Gastroesophageal sphincter (tissue), 4 donors: ENCODE measurements at regions not wholly inside any gene's neighbourhood (a gene's known extent, or its start where the extent isn't known, plus 50 kb on each side); places are given as distances from the start of the nearest gene placed in this dataset.

Source experiments
- ATAC-seq: fragments of 150-250 bp; one replicate; pipeline ENCODE4 v1.9.1; 2016; ENCODE audit warnings: mild to moderate bottlenecking, moderate library complexity
- H3K27ac ChIP-seq, 4 donors: fragments of 200-600 bp; sonication (generic) in 3 of 4; 1 replicate in 3 of 4; 2 replicates in 1 of 4; pipeline ENCODE4 v1.5.1; 2016 to 2019
- H3K27me3 ChIP-seq: fragments of 200-600 bp; sonication (generic); one replicate; pipeline ENCODE4 v1.5.1; 2019
- H3K36me3 ChIP-seq, 2 donors: fragments of 200-600 bp; sonication (generic); one replicate each; pipeline ENCODE4 v1.5.1; 2019; ENCODE audit warnings: control low read depth in 1 of 2
- H3K4me1 ChIP-seq, 3 donors: fragments of 200-600 bp; sonication (generic); 1 replicate in 2 of 3; 2 replicates in 1 of 3; pipeline ENCODE4 v1.5.1; 2016 to 2019; ENCODE audit warnings: control low read depth in 2 of 3
- H3K4me3 ChIP-seq, 2 donors: fragments of 200-600 bp; sonication (generic); one replicate each; pipeline ENCODE4 v1.5.1; 2019; ENCODE audit warnings: mild to moderate bottlenecking in 1 of 2, moderate library complexity in 1 of 2
- H3K9me3 ChIP-seq, 3 donors: fragments of 200-600 bp; sonication (generic); one replicate each; pipeline ENCODE4 v1.5.1; 2017 to 2019; ENCODE audit warnings: control low read depth in 2 of 3
- EP300 ChIP-seq: sonication (generic); formaldehyde crosslinking; IDR thresholded peaks from one replicate; pipeline ENCODE4 v1.6.1; 2017; ENCODE audit warnings: antibody characterized with exemption, mild to moderate bottlenecking
- POLR2A ChIP-seq, 2 donors: fragments of 450-650 bp; IDR thresholded peaks; one replicate each; pipeline ENCODE4 v1.6.1; 2017; ENCODE audit warnings: antibody characterized with exemption in 2 of 2, mild to moderate bottlenecking in 2 of 2, moderate library complexity in 1 of 2
- POLR2AphosphoS5 ChIP-seq: sonication (generic); formaldehyde crosslinking; IDR thresholded peaks from one replicate; pipeline ENCODE4 v1.6.1; 2017; ENCODE audit warnings: antibody characterized with exemption
- WGBS, 2 donors: methylation state at CpG; one replicate each; pipeline ENCODE4 v1.1.5; 2018; ENCODE audit warnings: low coverage in 1 of 2; 5-methylcytosine and 5-hydroxymethylcytosine counted together
- TF ChIP-seq, protein P1 (sequence below), 4 experiments: fragments of 200-600 bp in 2 of 4; fragments of 450-650 bp in 2 of 4; sonication (generic) in 1 of 4; IDR thresholded peaks; one replicate each; pipeline ENCODE4 v1.5.1; 2017 to 2019; ENCODE audit warnings: antibody characterized with exemption in 4 of 4, mild to moderate bottlenecking in 2 of 4, moderate library complexity in 2 of 4

DNA sequence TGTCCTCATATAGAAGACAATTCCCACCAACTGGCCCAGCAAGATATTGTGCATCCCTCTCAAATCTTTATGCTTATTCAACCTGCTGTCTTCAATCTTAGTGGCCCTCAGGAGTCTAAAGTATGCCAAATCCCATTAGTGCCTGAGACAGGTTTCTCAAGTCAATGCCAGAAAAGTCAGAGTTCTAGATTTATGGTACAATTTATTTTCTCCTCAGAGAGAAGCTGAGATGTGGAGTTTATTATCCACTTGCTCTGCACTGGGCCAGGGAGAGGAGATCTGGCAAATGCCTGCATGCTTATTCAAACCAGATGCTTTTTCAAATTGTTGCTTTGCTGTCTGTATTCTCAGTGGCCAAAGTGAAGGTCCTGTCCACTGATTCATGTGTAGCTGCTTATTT lies 825.2 kb downstream of the METTL4 start:
- TF ChIP-seq POLR2A (IDR thresholded peaks at IDR 0.05) (no peak), EP300 (no peak), POLR2AphosphoS5 (no peak)
- TF ChIP-seq, protein P1, sequence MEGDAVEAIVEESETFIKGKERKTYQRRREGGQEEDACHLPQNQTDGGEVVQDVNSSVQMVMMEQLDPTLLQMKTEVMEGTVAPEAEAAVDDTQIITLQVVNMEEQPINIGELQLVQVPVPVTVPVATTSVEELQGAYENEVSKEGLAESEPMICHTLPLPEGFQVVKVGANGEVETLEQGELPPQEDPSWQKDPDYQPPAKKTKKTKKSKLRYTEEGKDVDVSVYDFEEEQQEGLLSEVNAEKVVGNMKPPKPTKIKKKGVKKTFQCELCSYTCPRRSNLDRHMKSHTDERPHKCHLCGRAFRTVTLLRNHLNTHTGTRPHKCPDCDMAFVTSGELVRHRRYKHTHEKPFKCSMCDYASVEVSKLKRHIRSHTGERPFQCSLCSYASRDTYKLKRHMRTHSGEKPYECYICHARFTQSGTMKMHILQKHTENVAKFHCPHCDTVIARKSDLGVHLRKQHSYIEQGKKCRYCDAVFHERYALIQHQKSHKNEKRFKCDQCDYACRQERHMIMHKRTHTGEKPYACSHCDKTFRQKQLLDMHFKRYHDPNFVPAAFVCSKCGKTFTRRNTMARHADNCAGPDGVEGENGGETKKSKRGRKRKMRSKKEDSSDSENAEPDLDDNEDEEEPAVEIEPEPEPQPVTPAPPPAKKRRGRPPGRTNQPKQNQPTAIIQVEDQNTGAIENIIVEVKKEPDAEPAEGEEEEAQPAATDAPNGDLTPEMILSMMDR (IDR thresholded peaks at IDR 0.05): no peak

DNA sequence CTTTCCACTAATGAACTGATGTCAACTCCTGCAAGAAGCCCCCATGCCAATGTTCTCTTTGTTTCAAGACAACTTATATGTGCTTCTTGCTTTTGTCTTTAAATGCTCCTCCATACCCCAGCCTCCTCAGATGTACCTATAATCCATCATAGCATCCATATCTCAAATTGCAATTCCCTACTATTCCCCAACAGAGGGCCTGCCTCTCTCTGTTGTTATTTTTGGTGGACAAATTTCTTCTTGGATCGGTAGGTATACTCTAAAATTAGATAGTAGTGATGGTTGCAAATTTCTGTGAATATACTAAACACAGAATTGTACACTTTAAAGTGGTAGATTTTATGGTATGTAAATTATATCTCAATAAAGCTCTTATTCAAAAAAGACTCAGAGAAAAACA lies 820.1 kb downstream of the METTL4 start:
- ATAC-seq: no peak
- Histone ChIP-seq H3K4me3 (no peak overlapping the region), H3K36me3 (no peaks in the 10 kb centered on the region), H3K4me1 (no peaks in the 10 kb centered on the region), H3K27me3 (no peaks in the 10 kb centered on the region), H3K9me3 (no peaks in the 10 kb centered on the region), H3K27ac (no peak overlapping the region)
- TF ChIP-seq POLR2A (IDR thresholded peaks at IDR 0.05) (no peak), POLR2AphosphoS5 (no peak), EP300 (no peak)
- TF ChIP-seq, protein P1 (IDR thresholded peaks at IDR 0.05): no peak
- 67% methylated on average over 1 of the region's 1 CpG for WGBS, 2 donors

More for the DNA sequence above, 825.2 kb downstream of the METTL4 start:
- Histone ChIP-seq H3K27me3 (no peaks in the 10 kb centered on the region), H3K36me3 (no peaks in the 10 kb centered on the region), H3K4me1 (no peaks in the 10 kb centered on the region), H3K27ac (no peak overlapping the region), H3K4me3 (no peak overlapping the region), H3K9me3 (no peaks in the 10 kb centered on the region)
- ATAC-seq: no peak

DNA sequence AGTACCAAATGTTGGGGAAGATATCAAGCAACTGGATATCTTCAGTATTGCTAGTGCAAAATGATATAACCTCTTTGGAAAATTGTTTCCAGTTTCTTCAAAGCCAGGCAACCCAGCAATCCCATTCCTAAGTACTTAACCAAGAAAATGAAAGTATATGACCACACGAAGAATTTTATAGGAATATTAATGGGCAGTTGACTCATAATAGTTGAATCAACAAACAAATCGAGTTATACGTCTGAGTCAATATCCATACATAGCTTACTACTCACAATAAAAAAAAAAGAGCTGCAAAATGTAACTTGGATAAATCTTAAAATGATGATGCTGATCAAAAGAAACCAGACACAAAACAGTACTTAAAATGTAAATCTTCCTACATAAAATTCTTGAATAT lies 810.4 kb downstream of the METTL4 start:
- TF ChIP-seq POLR2AphosphoS5 (no peak), POLR2A (IDR thresholded peaks at IDR 0.05) (no peak), EP300 (no peak)
- TF ChIP-seq, protein P1 (IDR thresholded peaks at IDR 0.05): no peak

DNA sequence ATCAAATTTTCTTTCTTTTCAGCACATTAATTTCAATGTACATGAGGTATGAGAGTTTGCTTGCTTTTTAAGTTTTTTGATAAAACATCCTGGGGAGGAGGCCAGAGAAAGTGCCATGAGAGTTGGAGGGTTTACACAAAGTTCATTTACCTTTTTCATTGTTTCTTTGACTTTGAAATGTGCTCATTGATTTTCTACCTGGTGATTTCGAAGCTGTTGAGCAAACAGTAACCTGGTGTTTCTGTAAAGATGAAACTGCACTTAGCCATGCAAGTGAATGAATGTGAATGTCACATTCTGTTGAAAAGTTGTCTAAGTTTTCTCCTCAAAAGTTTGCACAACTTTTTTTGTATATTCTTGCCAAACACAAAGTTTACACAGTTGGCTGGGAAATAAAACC lies 797.0 kb downstream of the METTL4 start:
- H3K4me1 ChIP-seq: no peaks in the 10 kb centered on the region
- TF ChIP-seq, protein P1 (IDR thresholded peaks at IDR 0.05): no peak
- TF ChIP-seq POLR2A (IDR thresholded peaks at IDR 0.05) (no peak), EP300 (no peak), POLR2AphosphoS5 (no peak)

More for the DNA sequence above, 810.4 kb downstream of the METTL4 start:
- H3K4me3 ChIP-seq: no peak overlapping the region
- H3K4me1 ChIP-seq: no peaks in the 10 kb centered on the region
- no peaks in the 10 kb centered on the region for H3K36me3 ChIP-seq
- H3K9me3 ChIP-seq: no peaks in the 10 kb centered on the region
- H3K27ac ChIP-seq: no peak overlapping the region
- no peak for ATAC-seq
- H3K27me3 ChIP-seq: no peaks in the 10 kb centered on the region
- WGBS, 2 donors: 62 to 69% methylated on average over 3 of the region's 3 CpGs

DNA sequence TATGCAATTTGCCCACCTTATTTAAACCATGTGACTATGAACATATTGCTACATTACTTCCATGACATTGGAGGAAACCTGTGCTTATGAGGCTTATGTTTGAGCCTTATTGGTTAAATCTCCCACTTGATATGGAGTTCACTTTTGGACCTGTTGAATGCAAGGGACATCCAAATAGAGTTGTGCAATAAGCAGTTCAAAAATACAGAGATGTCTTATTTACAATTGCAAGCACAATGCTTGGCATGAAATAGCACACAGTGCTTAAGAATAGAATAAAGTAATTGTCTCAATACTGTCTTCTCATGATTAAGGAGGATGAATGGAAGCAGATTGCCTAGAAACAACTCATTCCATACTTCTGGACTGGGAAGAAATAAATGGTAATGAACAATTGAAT lies 793.5 kb downstream of the METTL4 start:
- no peak for ATAC-seq
- H3K27me3 ChIP-seq: no peaks in the 10 kb centered on the region
- no peaks in the 10 kb centered on the region for H3K36me3 ChIP-seq
- H3K4me1 ChIP-seq: no peaks in the 10 kb centered on the region
- no peak overlapping the region for H3K27ac ChIP-seq
- H3K9me3 ChIP-seq: no peaks in the 10 kb centered on the region
- no peak overlapping the region for H3K4me3 ChIP-seq
- TF ChIP-seq POLR2AphosphoS5 (no peak), POLR2A (IDR thresholded peaks at IDR 0.05) (no peak), EP300 (no peak)
- TF ChIP-seq, protein P1 (IDR thresholded peaks at IDR 0.05): no peak

More for the DNA sequence above, 797.0 kb downstream of the METTL4 start:
- H3K27ac ChIP-seq: no peak overlapping the region
- H3K36me3 ChIP-seq: no peaks in the 10 kb centered on the region
- H3K9me3 ChIP-seq: no peaks in the 10 kb centered on the region
- no peak for ATAC-seq
- no peak overlapping the region for H3K4me3 ChIP-seq
- H3K27me3 ChIP-seq: no peaks in the 10 kb centered on the region
- WGBS, 2 donors: 50 to 58% methylated on average over 1 of the region's 1 CpG
